ENCODE measurements at regions not wholly inside any gene's neighbourhood (a gene's known extent, or its start where the extent isn't known, plus 50 kb on each side); places are given as distances from the start of the nearest gene placed in this dataset.

GRCh38 chr10:43795639-43796038 is 147.0 kb upstream of the ZNF32 start:
- no peak for TF ChIP-seq CTCF (IDR thresholded peaks at IDR 0.05; ENCODE audit: low read length, missing control alignments)
- no peak for DNase-seq (ENCODE audit: low read depth)
- no peak overlapping the region for H3K4me3 ChIP-seq (replicated peaks; ENCODE audit: low read depth, low read length)

- DNase-seq (ENCODE audit: low read depth) = no peak
- no peak for TF ChIP-seq CTCF (IDR thresholded peaks at IDR 0.05; ENCODE audit: low read length, missing control alignments)
- H3K4me3 ChIP-seq (replicated peaks; ENCODE audit: low read depth, low read length) = no peak overlapping the region
Observed at GRCh38 chr10:43795093-43795492, 146.4 kb upstream of the ZNF32 start.

GRCh38 chr10:43794181-43794815 is 145.6 kb upstream of the ZNF32 start:
- TF ChIP-seq CTCF (IDR thresholded peaks at IDR 0.05; ENCODE audit: low read length, missing control alignments) = no peak
- DNase-seq (ENCODE audit: low read depth) = peak; percentile 95
- H3K4me3 ChIP-seq (replicated peaks; ENCODE audit: low read depth, low read length) = no peak overlapping the region

- TF ChIP-seq CTCF (IDR thresholded peaks at IDR 0.05; ENCODE audit: low read length, missing control alignments) = no peak
- DNase-seq (ENCODE audit: low read depth) = peak; percentile 90
- no peak overlapping the region for H3K4me3 ChIP-seq (replicated peaks; ENCODE audit: low read depth, low read length)
Observed at GRCh38 chr10:43793704-43794103, 145.0 kb upstream of the ZNF32 start.

- TF ChIP-seq CTCF (IDR thresholded peaks at IDR 0.05; ENCODE audit: low read length, missing control alignments) = no peak
- no peak overlapping the region for H3K4me3 ChIP-seq (replicated peaks; ENCODE audit: low read depth, low read length)
- no peak for DNase-seq (ENCODE audit: low read depth)
Observed at GRCh38 chr10:43790147-43790546, 141.5 kb upstream of the ZNF32 start.

GRCh38 chr10:43785252-43785651 is 136.6 kb upstream of the ZNF32 start:
- peak; percentile 24 for TF ChIP-seq CTCF (IDR thresholded peaks at IDR 0.05; ENCODE audit: low read length, missing control alignments)
- no peak overlapping the region for H3K4me3 ChIP-seq (replicated peaks; ENCODE audit: low read depth, low read length)
- peak; percentile 30 for DNase-seq (ENCODE audit: low read depth)

GRCh38 chr10:43782814-43783213 is 134.1 kb upstream of the ZNF32 start:
- no peak for TF ChIP-seq CTCF (IDR thresholded peaks at IDR 0.05; ENCODE audit: low read length, missing control alignments)
- no peak overlapping the region for H3K4me3 ChIP-seq (replicated peaks; ENCODE audit: low read depth, low read length)
- DNase-seq (ENCODE audit: low read depth) = no peak

Data from fibroblast of pulmonary artery (primary cell).